Karpas-422 (cell line): ENCODE measurements at regions not wholly inside any gene's neighbourhood (a gene's known extent, or its start where the extent isn't known, plus 50 kb on each side); places are given as distances from the start of the nearest gene placed in this dataset.

Source experiments
- DNase-seq: peaks from one replicate; pipeline ENCODE4 v3.0.0-alpha.2; 2015
- H2AFZ ChIP-seq: fragments of 200-600 bp; sonication (generic); 2 replicates; pipeline ENCODE4 v1.6.1; 2014; ENCODE audit warnings: antibody characterized with exemption, low read length, mixed read lengths
- H3K27ac ChIP-seq: fragments of 200-600 bp; sonication (generic); 2 replicates; pipeline ENCODE4 v1.5.1; 2014; ENCODE audit warnings: mild to moderate bottlenecking, low read length, moderate library complexity
- H3K27me3 ChIP-seq: fragments of 200-600 bp; sonication (generic); 2 replicates; pipeline ENCODE4 v1.6.1; 2014; ENCODE audit warnings: low read length, mixed read lengths
- H3K36me3 ChIP-seq: fragments of 200-600 bp; sonication (generic); 2 replicates; pipeline ENCODE4 v1.6.1; 2014; ENCODE audit warnings: low read length, mixed read lengths; ENCODE audit not compliant: insufficient read depth
- H3K4me1 ChIP-seq: fragments of 200-600 bp; sonication (generic); 2 replicates; pipeline ENCODE4 v1.6.1; 2014; ENCODE audit warnings: mild to moderate bottlenecking, low read length, mixed read lengths
- H3K4me2 ChIP-seq: fragments of 200-600 bp; sonication (generic); 2 replicates; pipeline ENCODE4 v1.6.1; 2014; ENCODE audit warnings: low read length, low read depth, mild to moderate bottlenecking; ENCODE audit not compliant: poor library complexity, severe bottlenecking
- H3K4me3 ChIP-seq: fragments of 200-600 bp; sonication (generic); 2 replicates; pipeline ENCODE4 v1.5.1; 2014; ENCODE audit warnings: mild to moderate bottlenecking, antibody characterized with exemption, low read length, mixed read lengths
- H3K79me2 ChIP-seq: fragments of 200-600 bp; sonication (generic); 2 replicates; pipeline ENCODE4 v1.6.1; 2014; ENCODE audit warnings: mild to moderate bottlenecking, low read length, mixed read lengths
- H3K9ac ChIP-seq: fragments of 200-600 bp; sonication (generic); 2 replicates; pipeline ENCODE4 v1.6.0; 2014; ENCODE audit warnings: low read length
- H3K9me2 ChIP-seq: fragments of 200-600 bp; sonication (generic), shearing (Covaris generic); replicated peaks from 2 replicates; pipeline ENCODE4 v1.6.0; 2014; ENCODE audit warnings: mild to moderate bottlenecking, low read length, moderate library complexity; ENCODE audit not compliant: insufficient read depth
- H3K9me3 ChIP-seq: fragments of 300-700, 200-600 bp; sonication (generic); 2 replicates; pipeline ENCODE4 v1.6.1; 2014; ENCODE audit warnings: low read length, mixed read lengths
- H4K20me1 ChIP-seq: fragments of 200-600 bp; sonication (generic); 2 replicates; pipeline ENCODE4 v1.6.1; 2014; ENCODE audit warnings: mild to moderate bottlenecking, antibody characterized with exemption, low read length, low read depth; ENCODE audit not compliant: insufficient read depth

GRCh38 chr6:41451515-41452163 is 94.5 kb upstream of the FOXP4 start:
- Histone ChIP-seq H2AFZ (no peak overlapping the region), H4K20me1 (no peaks in the 10 kb centered on the region), H3K27ac (no peak overlapping the region), H3K4me1 (no peaks in the 10 kb centered on the region), H3K9me2 (no peaks in the 10 kb centered on the region), H3K36me3 (no peaks in the 10 kb centered on the region), H3K79me2 (no peaks in the 10 kb centered on the region), H3K9me3 (no peaks in the 10 kb centered on the region), H3K4me2 (no peak overlapping the region), H3K9ac (no peak overlapping the region), H3K27me3 (no peaks in the 10 kb centered on the region), H3K4me3 (no peak overlapping the region)
- no peak for DNase-seq

DNA sequence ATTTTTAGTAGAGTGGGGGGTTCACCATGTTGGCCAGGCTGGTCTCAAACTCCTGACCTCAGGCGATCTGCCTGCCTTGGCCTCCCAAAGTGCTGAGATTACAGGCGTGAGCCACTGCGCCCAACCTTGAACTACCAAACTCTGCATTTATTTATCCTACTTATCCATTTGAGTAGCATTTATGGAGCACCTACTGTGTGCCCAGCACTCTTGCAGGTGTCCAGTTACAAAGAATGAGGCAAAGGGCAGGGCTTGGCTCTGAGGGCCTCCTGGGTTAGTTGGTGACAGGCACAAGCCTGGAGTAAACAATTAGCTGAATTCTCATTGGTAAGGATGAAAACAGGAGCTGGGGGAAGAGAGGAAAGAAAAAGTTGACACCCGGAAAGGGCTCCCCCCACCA is 93.4 kb upstream of the FOXP4 start:
- H3K9ac ChIP-seq, result no peak overlapping the region
- no peaks in the 10 kb centered on the region for H3K4me1 ChIP-seq
- no peak overlapping the region for H2AFZ ChIP-seq
- H3K4me3 ChIP-seq, result no peak overlapping the region
- no peaks in the 10 kb centered on the region for H4K20me1 ChIP-seq
- H3K79me2 ChIP-seq, result no peaks in the 10 kb centered on the region
- no peaks in the 10 kb centered on the region for H3K27me3 ChIP-seq
- H3K9me3 ChIP-seq, result no peaks in the 10 kb centered on the region
- H3K36me3 ChIP-seq, result no peaks in the 10 kb centered on the region
- no peak overlapping the region for H3K4me2 ChIP-seq
- no peaks in the 10 kb centered on the region for H3K9me2 ChIP-seq
- H3K27ac ChIP-seq, result no peak overlapping the region
- no peak for DNase-seq

GRCh38 chr6:41453244-41453643 is 92.9 kb upstream of the FOXP4 start:
- Histone ChIP-seq H3K36me3 (no peaks in the 10 kb centered on the region), H3K9me3 (no peaks in the 10 kb centered on the region), H3K9ac (no peak overlapping the region), H3K27ac (no peak overlapping the region), H3K4me3 (no peak overlapping the region), H3K4me2 (no peak overlapping the region), H4K20me1 (no peaks in the 10 kb centered on the region), H3K9me2 (no peaks in the 10 kb centered on the region), H2AFZ (no peak overlapping the region), H3K79me2 (no peaks in the 10 kb centered on the region), H3K4me1 (no peaks in the 10 kb centered on the region), H3K27me3 (no peaks in the 10 kb centered on the region)
- DNase-seq, result no peak

GRCh38 chr6:41454189-41454789 is 91.9 kb upstream of the FOXP4 start:
- H3K79me2 ChIP-seq, result no peaks in the 10 kb centered on the region
- no peaks in the 10 kb centered on the region for H4K20me1 ChIP-seq
- H3K36me3 ChIP-seq, result no peaks in the 10 kb centered on the region
- no peak for DNase-seq
- H3K27me3 ChIP-seq, result no peaks in the 10 kb centered on the region
- no peak overlapping the region for H2AFZ ChIP-seq
- no peaks in the 10 kb centered on the region for H3K4me1 ChIP-seq
- H3K4me3 ChIP-seq, result no peak overlapping the region
- H3K9me2 ChIP-seq, result no peaks in the 10 kb centered on the region
- no peaks in the 10 kb centered on the region for H3K9me3 ChIP-seq
- H3K9ac ChIP-seq, result no peak overlapping the region
- no peak overlapping the region for H3K4me2 ChIP-seq
- H3K27ac ChIP-seq, result no peak overlapping the region

- H3K79me2 ChIP-seq, result no peaks in the 10 kb centered on the region
- H3K9ac ChIP-seq, result no peak overlapping the region
- no peak overlapping the region for H3K4me2 ChIP-seq
- no peaks in the 10 kb centered on the region for H3K36me3 ChIP-seq
- no peak overlapping the region for H2AFZ ChIP-seq
- H3K9me2 ChIP-seq, result no peaks in the 10 kb centered on the region
- no peaks in the 10 kb centered on the region for H3K27me3 ChIP-seq
- no peaks in the 10 kb centered on the region for H3K9me3 ChIP-seq
- H4K20me1 ChIP-seq, result no peaks in the 10 kb centered on the region
- no peak overlapping the region for H3K4me3 ChIP-seq
- no peak overlapping the region for H3K27ac ChIP-seq
- no peaks in the 10 kb centered on the region for H3K4me1 ChIP-seq
- DNase-seq, result no peak
Measured at GRCh38 chr6:41455410-41455809, 90.8 kb upstream of the FOXP4 start.

DNA sequence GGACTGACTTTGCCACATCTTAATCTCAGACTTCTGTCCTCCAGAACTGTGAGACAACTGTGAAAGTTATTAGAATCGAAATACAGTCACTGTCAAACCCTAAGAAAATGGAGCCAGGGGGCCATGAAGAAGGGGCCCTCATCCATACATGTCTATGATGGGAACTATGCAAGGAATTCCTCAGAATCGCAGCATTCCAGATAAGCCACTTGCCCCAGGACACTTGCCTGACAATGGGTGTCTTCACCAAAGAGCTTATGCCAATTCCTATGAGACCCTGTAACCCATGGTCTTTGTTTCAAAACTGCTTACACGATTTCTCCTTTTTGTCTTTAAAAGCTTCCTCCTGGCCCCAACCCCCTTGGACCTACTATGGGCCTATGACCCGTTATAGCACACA is 90.4 kb upstream of the FOXP4 start:
- Histone ChIP-seq H3K9ac (no peak overlapping the region), H2AFZ (no peak overlapping the region), H4K20me1 (no peaks in the 10 kb centered on the region), H3K79me2 (no peaks in the 10 kb centered on the region), H3K4me2 (no peak overlapping the region), H3K4me1 (no peaks in the 10 kb centered on the region), H3K27ac (no peak overlapping the region), H3K9me2 (no peaks in the 10 kb centered on the region), H3K27me3 (no peaks in the 10 kb centered on the region), H3K36me3 (no peaks in the 10 kb centered on the region), H3K4me3 (no peak overlapping the region), H3K9me3 (no peaks in the 10 kb centered on the region)
- no peak for DNase-seq

DNA sequence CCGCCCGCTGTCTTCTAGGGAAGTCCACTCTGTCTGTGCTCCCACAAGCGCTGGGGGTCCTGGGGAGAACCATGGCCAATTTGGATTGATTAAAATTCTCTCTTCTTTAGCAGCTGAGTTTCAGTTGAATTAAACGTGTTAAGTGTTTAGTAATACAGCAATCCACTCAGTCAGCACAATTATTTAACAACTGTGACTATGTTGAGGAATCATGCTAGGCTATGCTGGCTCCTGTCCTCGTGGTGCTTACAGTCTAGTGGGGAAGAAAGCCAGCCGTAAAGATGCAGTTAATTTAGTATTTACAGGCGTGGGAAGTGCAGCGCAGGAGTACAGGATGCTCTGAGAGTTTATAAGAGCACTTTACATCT is 88.9 kb upstream of the FOXP4 start:
- no peak overlapping the region for H3K27ac ChIP-seq
- no peaks in the 10 kb centered on the region for H3K27me3 ChIP-seq
- no peak overlapping the region for H3K4me2 ChIP-seq
- no peaks in the 10 kb centered on the region for H3K79me2 ChIP-seq
- H3K9me3 ChIP-seq, result no peaks in the 10 kb centered on the region
- H2AFZ ChIP-seq, result no peak overlapping the region
- H3K4me3 ChIP-seq, result no peak overlapping the region
- no peak for DNase-seq
- H3K9me2 ChIP-seq, result no peaks in the 10 kb centered on the region
- H3K36me3 ChIP-seq, result no peaks in the 10 kb centered on the region
- no peak overlapping the region for H3K9ac ChIP-seq
- H4K20me1 ChIP-seq, result no peaks in the 10 kb centered on the region
- no peaks in the 10 kb centered on the region for H3K4me1 ChIP-seq

DNA sequence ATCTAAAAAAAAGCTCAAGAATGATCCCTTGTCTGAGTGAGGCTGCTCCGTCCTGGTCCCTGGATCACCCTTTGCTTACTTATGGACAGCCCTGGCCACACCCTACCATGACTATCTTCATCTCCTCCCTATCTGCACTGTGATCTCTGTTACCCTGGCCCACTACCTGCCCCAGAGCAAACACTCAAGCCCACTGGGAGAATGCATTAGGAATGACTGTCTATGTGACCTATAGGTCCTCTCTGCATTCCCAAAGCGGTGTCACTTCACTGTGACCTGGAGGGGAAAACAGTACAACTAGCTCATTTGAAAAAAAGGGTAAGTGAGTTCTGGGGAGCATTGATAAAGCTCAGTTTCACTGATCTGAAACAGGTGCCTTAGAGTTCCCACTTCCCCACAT is 86.4 kb upstream of the FOXP4 start:
- no peaks in the 10 kb centered on the region for H4K20me1 ChIP-seq
- no peaks in the 10 kb centered on the region for H3K36me3 ChIP-seq
- H3K4me1 ChIP-seq, result no peaks in the 10 kb centered on the region
- H2AFZ ChIP-seq, result no peak overlapping the region
- no peaks in the 10 kb centered on the region for H3K9me3 ChIP-seq
- no peaks in the 10 kb centered on the region for H3K9me2 ChIP-seq
- no peaks in the 10 kb centered on the region for H3K79me2 ChIP-seq
- no peak overlapping the region for H3K4me3 ChIP-seq
- H3K4me2 ChIP-seq, result no peak overlapping the region
- no peak overlapping the region for H3K27ac ChIP-seq
- no peaks in the 10 kb centered on the region for H3K27me3 ChIP-seq
- H3K9ac ChIP-seq, result no peak overlapping the region
- no peak for DNase-seq
